GM18519 (cell line): ENCODE measurements at regions not wholly inside any gene's neighbourhood (a gene's known extent, or its start where the extent isn't known, plus 50 kb on each side); places are given as distances from the start of the nearest gene placed in this dataset.
"Not testable (repeated sequence)": the region's sequence is repeated elsewhere in the genome, so short reads cannot be mapped to it uniquely, and the experiment has no call there.

Experiments used
- ATAC-seq: cut with Tn5 transposase; IDR thresholded peaks from one replicate; pipeline ENCODE4 v1.9.1; 2021; ENCODE audit warnings: mild to moderate bottlenecking, moderate library complexity; ENCODE audit not compliant: unreplicated experiment, low FRiP score

- ATAC-seq, result no peak
Observed at GRCh38 chr2:13488965-13489364, 772.2 kb downstream of the TRIB2 start.

DNA sequence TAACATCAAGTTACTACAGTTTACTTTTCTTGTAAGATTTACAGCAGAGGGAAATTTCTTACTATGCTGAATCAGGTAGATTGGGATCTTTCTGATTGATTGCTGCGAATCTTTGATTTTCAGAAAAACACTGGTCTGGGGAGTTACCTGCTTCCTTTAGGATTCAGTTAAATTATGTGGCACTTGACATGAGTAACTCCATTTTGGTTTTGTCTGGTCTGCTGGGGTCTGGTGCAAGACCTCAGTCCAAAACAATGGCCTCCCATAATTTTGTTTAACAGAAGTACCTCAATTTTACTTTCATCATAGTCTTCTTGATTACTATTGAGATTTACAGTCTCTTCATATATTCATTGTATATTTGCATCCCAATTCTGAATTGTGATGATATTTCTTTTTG is 775.5 kb downstream of the TRIB2 start:
- ATAC-seq, result no peak

- ATAC-seq, result peak; percentile 65
Observed at GRCh38 chr2:13495051-13495450, 778.3 kb downstream of the TRIB2 start.

- ATAC-seq, result peak; percentile 83
Observed at GRCh38 chr2:13504808-13505207, 788.1 kb downstream of the TRIB2 start.

DNA sequence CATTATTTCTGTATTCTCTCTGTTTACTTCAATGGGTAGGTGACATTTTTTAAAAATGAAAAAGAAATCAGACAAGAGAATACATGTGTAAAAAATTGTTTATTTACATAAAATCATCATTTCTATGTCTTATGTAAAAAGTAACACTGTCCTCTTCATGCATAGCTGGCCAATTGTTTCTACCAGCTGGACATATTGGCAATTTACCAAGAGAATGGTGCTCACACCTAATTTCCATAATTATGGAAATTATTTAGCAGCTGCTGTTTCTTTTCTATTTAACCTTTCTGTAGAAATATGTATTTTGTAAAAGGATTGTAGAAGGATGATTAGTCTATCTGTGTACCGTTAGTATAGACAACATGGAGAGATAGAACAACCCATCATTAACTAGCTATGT is 791.9 kb downstream of the TRIB2 start:
- ATAC-seq, result no peak

GRCh38 chr2:13515254-13515653 is 798.5 kb downstream of the TRIB2 start:
- ATAC-seq, result no peak

- no peak for ATAC-seq
Observed at GRCh38 chr2:13522096-13522495, 805.4 kb downstream of the TRIB2 start.

- peak; percentile 94 for ATAC-seq
Observed at GRCh38 chr2:13522917-13523821, 806.4 kb downstream of the TRIB2 start.

DNA sequence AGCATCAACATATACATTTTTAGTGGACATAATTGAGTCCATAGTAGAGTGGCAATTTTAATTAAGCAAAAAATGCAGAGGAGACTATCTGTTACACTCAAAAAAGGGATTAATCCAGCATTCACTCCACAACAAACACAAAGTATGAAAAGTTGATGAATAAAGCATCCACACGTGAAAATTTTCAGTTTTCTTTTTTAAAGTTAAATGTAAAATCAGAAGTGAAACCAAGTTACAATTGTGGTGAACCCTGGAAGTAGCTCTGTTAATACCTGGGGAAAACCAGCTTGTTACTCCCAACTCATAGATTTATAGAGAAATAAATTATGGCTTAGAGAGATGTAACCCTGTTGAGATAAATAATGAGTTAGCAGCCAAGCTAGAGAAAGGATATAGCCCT is 807.8 kb downstream of the TRIB2 start:
- ATAC-seq, result no peak

GRCh38 chr2:13531735-13532410 is 815.1 kb downstream of the TRIB2 start:
- ATAC-seq, result not testable (repeated sequence)

DNA sequence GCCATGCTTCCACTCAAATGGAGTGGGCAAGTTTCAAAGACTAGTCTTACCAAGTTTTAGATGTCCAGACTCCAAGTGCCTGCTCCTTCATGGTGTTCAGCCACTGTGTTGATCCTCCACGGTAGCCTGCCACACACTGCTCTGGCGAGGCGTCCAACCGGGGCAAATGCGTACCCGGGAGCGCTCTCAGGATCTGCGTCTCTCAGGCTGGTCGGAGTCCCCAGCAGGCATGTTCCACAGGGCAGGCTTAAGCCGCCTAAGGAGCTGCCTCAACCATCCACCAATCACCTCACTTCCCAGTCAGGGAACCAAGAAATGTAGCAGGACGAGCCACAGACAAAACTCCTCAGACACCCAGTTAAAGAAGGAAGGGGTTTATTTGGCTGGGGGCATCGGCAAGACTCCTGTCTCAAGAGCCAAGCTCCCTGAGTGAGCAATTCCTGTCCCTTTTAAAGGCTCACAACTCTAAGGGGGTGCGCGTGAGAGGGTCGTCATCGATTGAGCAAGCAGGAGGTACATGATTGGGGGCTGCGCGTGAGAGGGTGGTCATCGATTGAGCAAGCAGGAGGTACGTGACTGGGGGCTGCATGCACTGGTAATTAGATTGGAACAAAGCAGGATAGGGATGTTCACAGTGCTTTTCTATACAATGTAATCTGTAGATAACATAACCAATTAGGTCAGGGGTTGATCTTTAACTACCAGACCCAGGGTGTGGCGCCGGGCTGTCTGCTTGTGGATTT is 816.2 kb downstream of the TRIB2 start:
- not testable (repeated sequence) for ATAC-seq

DNA sequence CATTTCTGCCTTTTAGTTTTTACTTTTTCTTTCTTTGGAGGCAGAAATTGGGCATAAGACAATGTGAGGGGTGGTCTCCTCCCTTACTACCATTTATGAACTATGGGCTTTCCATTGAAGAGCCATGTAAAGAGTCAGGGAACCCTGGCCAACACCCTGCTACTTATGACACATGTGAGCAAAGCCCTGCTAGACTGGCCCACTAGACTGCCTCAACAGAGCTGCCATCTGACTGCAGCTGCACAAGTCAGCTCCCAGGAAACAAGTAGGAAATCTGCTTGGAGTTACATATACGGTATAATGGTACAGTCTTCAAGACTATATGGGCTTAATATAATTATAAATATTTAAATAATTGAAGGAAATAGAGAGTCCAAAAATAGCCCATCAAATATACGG is 816.8 kb downstream of the TRIB2 start:
- ATAC-seq, result no peak

DNA sequence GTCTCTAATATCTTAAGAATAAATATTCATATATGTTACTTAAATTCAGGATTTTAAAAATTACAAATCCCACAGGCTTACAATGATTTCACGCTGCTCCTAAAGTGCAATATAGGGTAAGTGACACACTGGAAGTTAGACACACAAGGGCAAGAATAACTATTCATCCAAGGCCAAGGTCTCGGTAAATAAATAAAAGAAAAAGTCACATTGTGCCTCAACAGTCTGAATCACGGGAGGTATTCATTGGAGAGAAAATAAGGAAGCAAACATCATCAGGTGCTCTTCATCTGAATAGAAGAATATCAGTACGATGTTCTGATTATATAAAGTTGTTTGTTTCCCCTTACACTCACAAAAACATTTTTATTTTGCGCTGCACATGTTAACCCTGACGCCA is 820.2 kb downstream of the TRIB2 start:
- ATAC-seq, result no peak

GRCh38 chr2:13537771-13538349 is 821.1 kb downstream of the TRIB2 start:
- no peak for ATAC-seq

- no peak for ATAC-seq
Observed at GRCh38 chr2:13539296-13539695, 822.6 kb downstream of the TRIB2 start.

DNA sequence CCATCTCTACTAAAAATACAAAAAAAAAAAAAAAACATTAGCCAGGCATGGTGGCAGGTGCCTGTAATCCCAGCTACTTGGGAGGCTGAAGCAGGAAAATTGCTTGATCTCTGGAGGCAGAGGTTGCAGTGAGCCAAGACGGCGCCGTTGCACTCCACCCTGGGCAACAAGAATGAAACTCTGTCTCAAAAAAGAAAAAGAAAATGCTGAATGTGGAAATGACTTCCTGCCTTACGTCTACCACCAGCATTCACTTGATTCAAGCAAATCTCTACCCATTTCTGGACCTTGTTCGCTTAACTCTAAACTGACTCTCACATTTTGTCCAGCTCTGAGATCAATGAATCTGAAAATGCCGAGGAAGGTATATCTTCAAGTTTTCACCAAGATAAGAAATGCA is 825.3 kb downstream of the TRIB2 start:
- no peak for ATAC-seq

DNA sequence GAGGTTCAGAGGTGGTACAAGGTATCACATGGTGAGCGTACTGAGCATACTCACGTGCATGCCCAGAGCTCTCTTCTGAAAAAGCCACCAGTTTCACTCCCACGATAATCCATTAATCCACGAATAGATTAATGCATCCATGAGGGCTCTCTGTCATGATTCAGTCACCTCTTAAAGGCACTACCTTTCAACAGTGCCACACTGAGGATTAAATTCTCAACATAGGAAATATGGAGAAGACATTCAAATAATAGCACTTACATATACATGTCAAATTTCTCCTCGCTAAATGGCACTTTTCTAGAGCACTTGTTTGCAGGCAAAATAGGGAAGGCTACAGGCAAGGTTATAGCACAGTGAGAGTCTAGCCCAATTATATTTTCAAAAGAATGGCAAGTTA is 825.9 kb downstream of the TRIB2 start:
- no peak for ATAC-seq

DNA sequence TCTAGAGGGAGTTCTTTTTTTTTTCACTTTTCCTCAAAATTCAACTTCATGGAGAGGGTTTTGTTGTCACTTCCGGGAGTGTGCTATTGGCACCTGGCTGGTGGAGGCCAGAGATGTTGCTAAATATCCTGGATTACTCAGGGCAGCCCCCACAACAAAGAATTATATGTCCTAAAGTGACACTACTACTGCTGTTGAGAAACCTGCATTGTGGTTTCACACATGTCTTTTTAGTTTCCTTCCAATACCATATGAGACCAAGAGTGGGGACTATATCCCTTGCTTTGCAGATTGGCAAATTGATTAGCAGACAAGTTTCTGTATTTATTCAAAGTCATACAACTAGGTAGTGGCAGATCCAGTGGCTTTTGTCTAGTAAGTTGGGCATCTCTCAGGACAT is 826.8 kb downstream of the TRIB2 start:
- no peak for ATAC-seq

- ATAC-seq, result peak; percentile 48
Observed at GRCh38 chr2:13545320-13545719, 828.6 kb downstream of the TRIB2 start.

GRCh38 chr2:13546131-13546530 is 829.4 kb downstream of the TRIB2 start:
- ATAC-seq, result no peak
